GM13977 (cell line): ENCODE measurements at regions not wholly inside any gene's neighbourhood (a gene's known extent, or its start where the extent isn't known, plus 50 kb on each side); places are given as distances from the start of the nearest gene placed in this dataset.

Experiments used
- DNase-seq: peaks from one replicate; pipeline ENCODE4 v3.0.0; 2012; ENCODE audit warnings: low spot score
- in situ Hi-C: fragments of 300-500 bp; cut with MboI; formaldehyde crosslinking; loops from one replicate; pipeline ENCODE4 v1.12.0; 2022; ENCODE audit warnings: low sequenced_read_pairs, low pct_unique_long_range_greater_than_20kb, mixed read lengths, inconsistent platforms; ENCODE audit not compliant: unreplicated experiment
- TF ChIP-seq, protein P1 (sequence below): IDR thresholded peaks from 2 replicates; pipeline ENCODE4 v1.5.1; 2012; ENCODE audit warnings: mild to moderate bottlenecking, control low read depth; ENCODE audit not compliant: insufficient read depth; ENCODE audit errors: extremely low read depth, missing control alignments

DNA sequence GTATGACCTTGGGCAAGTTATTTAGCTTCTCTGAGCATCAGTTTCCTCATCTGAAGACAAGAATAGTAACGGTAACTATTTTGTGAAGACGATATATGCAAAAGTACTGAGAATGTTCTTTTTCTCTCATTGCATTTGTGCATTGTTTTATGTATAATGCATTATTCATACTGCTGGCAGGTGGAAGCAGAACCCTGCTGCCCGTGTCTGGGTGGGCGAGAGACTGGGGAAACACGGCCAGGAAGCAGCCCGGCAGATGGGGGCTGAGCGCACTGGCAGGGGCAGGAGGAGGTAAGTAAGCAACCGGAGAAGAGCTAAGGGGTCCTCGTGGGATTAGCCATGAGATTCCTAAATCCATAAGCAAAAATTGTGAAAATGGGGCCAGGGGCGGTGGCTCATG, 115.8 kb upstream of the MED13L start:
- TF ChIP-seq, protein P1, sequence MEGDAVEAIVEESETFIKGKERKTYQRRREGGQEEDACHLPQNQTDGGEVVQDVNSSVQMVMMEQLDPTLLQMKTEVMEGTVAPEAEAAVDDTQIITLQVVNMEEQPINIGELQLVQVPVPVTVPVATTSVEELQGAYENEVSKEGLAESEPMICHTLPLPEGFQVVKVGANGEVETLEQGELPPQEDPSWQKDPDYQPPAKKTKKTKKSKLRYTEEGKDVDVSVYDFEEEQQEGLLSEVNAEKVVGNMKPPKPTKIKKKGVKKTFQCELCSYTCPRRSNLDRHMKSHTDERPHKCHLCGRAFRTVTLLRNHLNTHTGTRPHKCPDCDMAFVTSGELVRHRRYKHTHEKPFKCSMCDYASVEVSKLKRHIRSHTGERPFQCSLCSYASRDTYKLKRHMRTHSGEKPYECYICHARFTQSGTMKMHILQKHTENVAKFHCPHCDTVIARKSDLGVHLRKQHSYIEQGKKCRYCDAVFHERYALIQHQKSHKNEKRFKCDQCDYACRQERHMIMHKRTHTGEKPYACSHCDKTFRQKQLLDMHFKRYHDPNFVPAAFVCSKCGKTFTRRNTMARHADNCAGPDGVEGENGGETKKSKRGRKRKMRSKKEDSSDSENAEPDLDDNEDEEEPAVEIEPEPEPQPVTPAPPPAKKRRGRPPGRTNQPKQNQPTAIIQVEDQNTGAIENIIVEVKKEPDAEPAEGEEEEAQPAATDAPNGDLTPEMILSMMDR, result no peak
- in situ Hi-C loops, result no loop called here
- no peak for DNase-seq

DNA sequence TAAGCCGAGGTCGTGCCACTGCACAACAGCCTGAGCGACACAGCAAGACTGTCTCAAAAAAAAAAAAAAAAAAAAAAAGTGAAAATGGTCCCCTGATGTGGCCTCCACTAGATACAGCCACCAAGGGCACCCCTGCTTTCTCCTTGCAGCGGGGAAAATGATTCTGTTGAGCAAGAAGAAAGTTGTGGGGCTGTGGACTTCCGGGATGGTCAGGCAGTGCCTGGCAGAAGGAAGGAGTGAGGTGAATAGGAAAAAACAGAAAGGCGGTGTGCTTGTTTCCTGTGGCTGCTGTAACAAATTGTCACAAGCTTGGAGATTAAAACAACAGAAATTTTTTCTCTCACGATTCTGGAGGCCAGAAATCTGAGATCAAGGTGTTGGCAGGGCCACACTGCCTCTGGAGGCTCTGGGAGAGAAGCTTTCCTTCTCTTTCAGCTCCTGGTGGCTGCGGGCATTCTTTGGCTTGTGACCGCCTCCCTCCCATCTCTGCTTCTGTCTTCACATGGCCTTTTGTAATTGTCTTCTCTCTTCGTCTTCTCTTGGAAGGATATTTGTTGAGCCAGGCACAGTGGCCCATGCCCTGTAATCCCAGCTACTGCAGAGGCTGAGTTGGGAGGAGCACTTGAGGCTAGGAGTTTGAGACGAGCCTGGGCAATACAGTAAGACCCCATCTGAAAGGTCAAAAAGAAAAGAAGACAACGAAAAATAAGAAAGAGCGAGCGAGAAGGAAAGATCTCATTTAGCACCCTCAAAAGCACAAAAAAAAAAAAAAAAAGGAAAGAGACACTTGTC, 116.6 kb upstream of the MED13L start:
- TF ChIP-seq, protein P1, result no peak
- in situ Hi-C loops, result no loop called here
- DNase-seq, result no peak

DNA sequence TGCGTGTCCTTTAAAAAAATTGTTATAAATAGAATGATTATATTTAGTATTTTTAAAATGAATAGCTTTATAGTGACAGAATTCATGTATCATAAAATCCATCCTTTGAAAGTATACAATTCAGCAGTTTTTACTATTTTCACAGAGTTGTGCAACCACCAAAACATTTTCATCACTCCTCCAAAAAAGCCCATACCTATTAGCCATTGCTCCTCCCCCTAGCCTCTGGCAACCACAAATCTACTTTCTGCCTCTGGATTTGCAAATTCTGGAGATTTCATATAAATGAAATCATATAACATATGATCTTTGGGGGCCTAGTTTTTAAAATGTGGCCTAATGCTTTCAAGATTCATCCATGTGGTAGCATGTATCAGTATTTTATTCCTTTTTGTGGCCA, 117.9 kb upstream of the MED13L start:
- TF ChIP-seq, protein P1, result no peak
- in situ Hi-C loops, result no loop called here
- DNase-seq, result no peak

DNA sequence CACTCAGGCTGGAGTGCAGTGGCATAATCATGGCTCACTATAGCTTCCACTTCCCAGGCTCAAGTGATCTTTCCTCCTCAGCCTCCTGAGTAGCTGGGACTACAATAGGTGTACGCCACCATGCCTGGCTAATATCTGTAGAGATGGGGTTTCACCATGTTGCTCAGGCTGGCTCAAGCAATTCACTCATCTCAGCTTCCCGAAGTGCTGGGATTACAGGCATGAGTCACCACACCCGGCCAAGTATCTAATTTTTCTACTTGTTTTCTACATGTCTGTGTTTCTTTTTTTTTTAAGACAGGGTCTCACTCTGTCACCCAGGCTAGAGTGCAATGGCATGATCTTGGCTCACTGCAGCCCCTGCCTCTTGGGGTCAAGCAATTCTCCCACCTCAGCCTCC, 119.7 kb upstream of the MED13L start:
- TF ChIP-seq, protein P1, result no peak
- DNase-seq, result no peak
- in situ Hi-C loops, result no loop called here

DNA sequence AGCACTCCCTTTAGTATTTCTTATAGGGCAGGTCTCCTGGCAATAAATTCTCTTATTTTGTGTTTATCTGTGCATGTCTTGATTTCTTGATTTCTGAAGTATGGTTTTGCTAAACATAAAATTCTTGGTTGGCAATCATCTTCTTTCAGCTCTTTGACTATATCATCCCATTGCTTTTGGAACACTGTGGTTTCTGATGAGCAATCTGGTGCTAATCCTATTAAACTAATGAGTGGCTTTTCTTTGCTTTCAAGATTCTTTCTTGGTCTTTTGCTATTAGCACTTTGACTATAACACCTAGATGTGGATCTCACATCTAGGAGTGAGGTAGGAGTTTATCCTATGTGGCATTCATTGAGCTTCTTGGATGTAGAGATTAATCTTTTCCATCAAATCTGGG, 120.7 kb upstream of the MED13L start:
- in situ Hi-C loops, result no loop called here
- no peak for DNase-seq
- TF ChIP-seq, protein P1, result no peak

DNA sequence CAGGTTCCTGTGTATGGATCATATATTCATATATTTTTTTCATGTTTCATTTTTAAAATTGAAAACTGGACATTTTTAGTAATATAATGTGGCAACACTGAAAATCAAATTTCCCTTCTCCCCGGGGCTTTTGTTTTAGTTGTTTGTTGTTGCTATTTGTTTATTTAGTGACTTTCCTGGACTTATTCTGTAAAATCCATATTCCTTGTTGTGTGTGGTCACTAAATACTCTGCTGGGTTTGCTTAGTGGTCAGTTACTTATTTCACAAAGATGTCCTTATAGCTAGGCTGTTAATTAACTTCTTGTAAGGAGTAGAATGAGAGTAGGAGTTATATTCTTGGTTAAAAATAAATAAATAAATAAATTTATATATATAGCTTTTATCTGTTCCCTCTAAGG, 121.6 kb upstream of the MED13L start:
- in situ Hi-C loops, result no loop called here
- no peak for DNase-seq
- TF ChIP-seq, protein P1, result no peak
